PC-9 (cell line): ENCODE measurements at regions not wholly inside any gene's neighbourhood (a gene's known extent, or its start where the extent isn't known, plus 50 kb on each side); places are given as distances from the start of the nearest gene placed in this dataset.

Experiments
- BruUV-seq: library from RNA; stranded (reverse); fragments of 400-500 nt; replicated peaks from 2 replicates; lab custom pipeline; 2021; lab: Mats Ljungman, UMichigan
- CTCF ChIA-PET: fragments of 300-600 bp; sonication (Branson Sonifier 250); formaldehyde crosslinking; loops from one replicate; lab custom pipeline; 2022; ENCODE audit warnings: antibody characterized with exemption; lab: Charles Lee
- POLR2A ChIA-PET: fragments of 300-600 bp; sonication (Branson Sonifier 250); formaldehyde crosslinking; loops from one replicate; lab custom pipeline; 2022; ENCODE audit warnings: antibody characterized with exemption; ENCODE audit not compliant: unreplicated experiment; lab: Charles Lee
- DNase-seq, 2 experiments: peaks; one replicate each; pipeline versions ENCODE4 v3.0.0 to v3.0.0-alpha.2; 2015 to 2022; ENCODE audit warnings: mixed read lengths in 1 of 2
- H2AFZ ChIP-seq: fragments of 200-600 bp; sonication (generic); 2 replicates; pipeline ENCODE4 v1.8.1; 2017; ENCODE audit warnings: antibody characterized with exemption
- H3F3A ChIP-seq: fragments of 200-600 bp; sonication (generic); 2 replicates; pipeline ENCODE4 v1.8.1; 2017; ENCODE audit warnings: antibody characterized with exemption, mild to moderate bottlenecking, low read depth; ENCODE audit not compliant: insufficient read depth
- H3K27ac ChIP-seq: fragments of 200-600 bp; sonication (generic); 2 replicates; pipeline ENCODE4 v1.6.1; 2016; ENCODE audit warnings: mixed run types
- H3K27me3 ChIP-seq: fragments of 200-600 bp; sonication (generic); 2 replicates; pipeline ENCODE4 v1.6.1; 2016; ENCODE audit warnings: low read depth, mixed run types; ENCODE audit not compliant: insufficient read depth
- H3K36me3 ChIP-seq: fragments of 200-600 bp; sonication (generic); 2 replicates; pipeline ENCODE4 v1.6.1; 2016; ENCODE audit warnings: low read depth, mixed run types
- H3K4me1 ChIP-seq: fragments of 200-600 bp; sonication (generic); replicated peaks from 2 replicates; pipeline ENCODE4 v1.6.1; 2016; ENCODE audit warnings: mixed run types; ENCODE audit not compliant: insufficient read depth
- H3K4me2 ChIP-seq: fragments of 200-600 bp; sonication (generic); 2 replicates; pipeline ENCODE4 v1.6.1; 2017; ENCODE audit warnings: mixed run types
- H3K4me3 ChIP-seq: fragments of 200-600 bp; sonication (generic); 2 replicates; pipeline ENCODE4 v1.6.1; 2016; ENCODE audit warnings: mixed run types
- H3K79me2 ChIP-seq: fragments of 200-600 bp; sonication (generic); 2 replicates; pipeline ENCODE4 v1.6.1; 2017; ENCODE audit warnings: low read depth, mixed run types
- H3K9me2 ChIP-seq: fragments of 200-600 bp; sonication (generic); 2 replicates; pipeline ENCODE4 v1.8.1; 2017; ENCODE audit warnings: mild to moderate bottlenecking; ENCODE audit not compliant: insufficient read depth
- H3K9me3 ChIP-seq: fragments of 200-600 bp; sonication (generic); 2 replicates; pipeline ENCODE4 v1.8.1; 2016; ENCODE audit warnings: low read depth; ENCODE audit not compliant: insufficient read depth
- H4K20me1 ChIP-seq: fragments of 200-600 bp; sonication (generic); 2 replicates; pipeline ENCODE4 v1.8.1; 2017; ENCODE audit not compliant: insufficient read depth
- CTCF ChIP-seq: fragments of 200-600 bp; sonication (generic); conservative IDR thresholded peaks from 2 replicates; pipeline ENCODE4 v1.6.1; 2017; ENCODE audit warnings: mixed run types, antibody characterized with exemption, mild to moderate bottlenecking, moderate library complexity
- EZH2 ChIP-seq: fragments of 200-600 bp; sonication (generic); IDR thresholded peaks from 2 replicates; pipeline ENCODE4 v1.8.0; 2017; ENCODE audit warnings: antibody characterized with exemption, low read depth
- intact Hi-C: fragments of 100-400 bp; cut with micrococcal nuclease; formaldehyde crosslinking; loops from one replicate; pipeline ENCODE4 v1.10.0; 2022; ENCODE audit not compliant: unreplicated experiment

GRCh38 chrX:42680666-42681065 is 97.3 kb downstream of the PPP1R2C start:
- TF ChIP-seq CTCF (no peak), EZH2 (no peak)
- no peak overlapping the region for H3K27ac ChIP-seq
- H3K9me3 ChIP-seq, result no peaks in the 10 kb centered on the region
- no peaks in the 10 kb centered on the region for H3F3A ChIP-seq
- no peaks in the 10 kb centered on the region for H3K79me2 ChIP-seq
- H4K20me1 ChIP-seq, result no peaks in the 10 kb centered on the region
- intact Hi-C loops, result no loop called here
- no peaks in the 10 kb centered on the region for H3K9me2 ChIP-seq
- no peaks in the 10 kb centered on the region for H3K4me1 ChIP-seq
- no peak for DNase-seq
- no peak overlapping the region for H3K4me2 ChIP-seq
- H2AFZ ChIP-seq, result no peak overlapping the region
- BruUV-seq, result no TSS peak
- CTCF ChIA-PET, result no interaction called here
- POLR2A ChIA-PET, result no interaction called here
- no peak overlapping the region for H3K4me3 ChIP-seq
- no peaks in the 10 kb centered on the region for H3K27me3 ChIP-seq
- H3K36me3 ChIP-seq, result no peaks in the 10 kb centered on the region

- DNase-seq, result no peak
- Histone ChIP-seq H3K27ac (no peak overlapping the region), H3K27me3 (no peaks in the 10 kb centered on the region), H3K9me2 (no peaks in the 10 kb centered on the region), H4K20me1 (no peaks in the 10 kb centered on the region), H3K4me2 (no peak overlapping the region), H2AFZ (no peak overlapping the region), H3F3A (no peaks in the 10 kb centered on the region), H3K4me3 (no peak overlapping the region), H3K79me2 (no peaks in the 10 kb centered on the region), H3K9me3 (no peaks in the 10 kb centered on the region), H3K36me3 (no peaks in the 10 kb centered on the region), H3K4me1 (no peaks in the 10 kb centered on the region)
- BruUV-seq, result no TSS peak
- no peak for TF ChIP-seq CTCF
- no peak for TF ChIP-seq EZH2
- POLR2A ChIA-PET, result interaction anchor here (0.5 kb wide), 1 partner anchor 876 kb away, joined by 4 read pairs; no protein-coding TSS in a partner anchor
- intact Hi-C loops, result no loop called here
- CTCF ChIA-PET, result interaction anchor here (0.5 kb wide), 1 partner anchor 323 kb away, joined by 4 read pairs; no protein-coding TSS in a partner anchor
Measured at GRCh38 chrX:42678133-42678532, 99.8 kb downstream of the PPP1R2C start.

GRCh38 chrX:42673301-42673810 is 104.6 kb downstream of the PPP1R2C start:
- no TSS peak for BruUV-seq
- DNase-seq, result no peak
- Histone ChIP-seq H3K27me3 (no peaks in the 10 kb centered on the region), H3K9me3 (no peaks in the 10 kb centered on the region), H4K20me1 (no peaks in the 10 kb centered on the region), H2AFZ (no peak overlapping the region), H3K36me3 (no peaks in the 10 kb centered on the region), H3K9me2 (no peaks in the 10 kb centered on the region), H3K79me2 (no peaks in the 10 kb centered on the region), H3K27ac (no peak overlapping the region), H3K4me3 (no peak overlapping the region), H3F3A (no peaks in the 10 kb centered on the region), H3K4me1 (no peaks in the 10 kb centered on the region), H3K4me2 (no peak overlapping the region)
- POLR2A ChIA-PET, result no interaction called here
- TF ChIP-seq CTCF (no peak), EZH2 (no peak)
- CTCF ChIA-PET, result no interaction called here
- intact Hi-C loops, result no loop called here
